HG03378 (cell line): ENCODE measurements at regions not wholly inside any gene's neighbourhood (a gene's known extent, or its start where the extent isn't known, plus 50 kb on each side); places are given as distances from the start of the nearest gene placed in this dataset.

Experiments used
- ATAC-seq: cut with Tn5 transposase; IDR thresholded peaks from one replicate; pipeline ENCODE4 v1.9.1; 2021; ENCODE audit warnings: mild to moderate bottlenecking, moderate library complexity; ENCODE audit not compliant: unreplicated experiment

GRCh38 chr2:122366969-122367645, 611.7 kb downstream of the TSN start:
- no peak for ATAC-seq

GRCh38 chr2:122367646-122368010, 612.2 kb downstream of the TSN start:
- ATAC-seq = no peak

GRCh38 chr2:122368576-122369243, 613.3 kb downstream of the TSN start:
- no peak for ATAC-seq

GRCh38 chr2:122378521-122378920, 623.1 kb downstream of the TSN start:
- ATAC-seq = no peak

GRCh38 chr2:122384768-122385333, 629.4 kb downstream of the TSN start:
- no peak for ATAC-seq

GRCh38 chr2:122388208-122388607, 632.8 kb downstream of the TSN start:
- ATAC-seq = no peak

GRCh38 chr2:122389694-122390093, 634.2 kb downstream of the TSN start:
- no peak for ATAC-seq

GRCh38 chr2:122390406-122390805, 635.0 kb downstream of the TSN start:
- no peak for ATAC-seq

GRCh38 chr2:122391726-122392125, 636.3 kb downstream of the TSN start:
- no peak for ATAC-seq

GRCh38 chr2:122395687-122396086, 640.2 kb downstream of the TSN start:
- no peak for ATAC-seq

GRCh38 chr2:122411231-122411630, 655.8 kb downstream of the TSN start:
- ATAC-seq = no peak

GRCh38 chr2:122412360-122412759, 656.9 kb downstream of the TSN start:
- ATAC-seq = no peak

GRCh38 chr2:122414902-122415301, 659.5 kb downstream of the TSN start:
- no peak for ATAC-seq

GRCh38 chr2:122417114-122417513, 661.7 kb downstream of the TSN start:
- ATAC-seq = no peak

GRCh38 chr2:122421775-122422174, 666.3 kb downstream of the TSN start:
- no peak for ATAC-seq

- no peak for ATAC-seq
Observed at GRCh38 chr2:122422384-122422991, 667.0 kb downstream of the TSN start.

- no peak for ATAC-seq
Observed at GRCh38 chr2:122423934-122424333, 668.5 kb downstream of the TSN start.

- no peak for ATAC-seq
Observed at GRCh38 chr2:122433123-122433754, 677.8 kb downstream of the TSN start.

GRCh38 chr2:122445003-122445402, 689.6 kb downstream of the TSN start:
- no peak for ATAC-seq

- no peak for ATAC-seq
Observed at GRCh38 chr2:122446761-122447160, 691.3 kb downstream of the TSN start.

GRCh38 chr2:122447237-122447636, 691.8 kb downstream of the TSN start:
- ATAC-seq = no peak

- ATAC-seq = peak; percentile 47
Observed at GRCh38 chr2:122451040-122451439, 695.6 kb downstream of the TSN start.
